ENCODE measurements at regions not wholly inside any gene's neighbourhood (a gene's known extent, or its start where the extent isn't known, plus 50 kb on each side); places are given as distances from the start of the nearest gene placed in this dataset.
A peak's percentile ranks its signal among the peaks of the same experiment; 100 is the strongest.

GRCh38 chr13:84894749-84895148 lies 904.5 kb downstream of the SLITRK6 start:
- Histone ChIP-seq H3K9me3 (ENCODE audit: control insufficient read depth in 2 of 2, low read length in 2 of 2) (no peaks in the 10 kb centered on the region), H3K4me1 (ENCODE audit: control insufficient read depth, insufficient read depth, low read length, poor library complexity, severe bottlenecking) (no peaks in the 10 kb centered on the region), H3K27me3 (ENCODE audit: control insufficient read depth, insufficient read depth, low read length) (no peaks in the 10 kb centered on the region), H3K27ac (ENCODE audit: insufficient read depth, low read length, poor library complexity, severe bottlenecking) (no peak overlapping the region), H3K36me3 (ENCODE audit: control insufficient read depth, insufficient read depth, low read length) (no peaks in the 10 kb centered on the region), H3K4me3 (ENCODE audit: low read depth, low read length) (no peak overlapping the region)
- no peaks in the 10 kb centered on the region for H3K4me1 Mint-ChIP-seq
- DNase-seq = no peak
- H3K27ac Mint-ChIP-seq = no peak overlapping the region
- no peak overlapping the region for H3K4me3 Mint-ChIP-seq
- no peak for ATAC-seq (ENCODE audit: low read depth in 2 of 2)
- H3K36me3 Mint-ChIP-seq = no peaks in the 10 kb centered on the region
- no peaks in the 10 kb centered on the region for H3K27me3 Mint-ChIP-seq
- H3K9me3 Mint-ChIP-seq = peaks cover 0 to 4% (median 0%) of the 10 kb centered on the region in 7 donors

GRCh38 chr13:84885868-84886267 lies 913.4 kb downstream of the SLITRK6 start:
- H3K4me1 ChIP-seq (ENCODE audit: control insufficient read depth, insufficient read depth, low read length, poor library complexity, severe bottlenecking) = no peaks in the 10 kb centered on the region
- H3K36me3 ChIP-seq (ENCODE audit: control insufficient read depth, insufficient read depth, low read length) = no peaks in the 10 kb centered on the region
- H3K4me1 Mint-ChIP-seq = peaks cover 0 to 7% (median 0%) of the 10 kb centered on the region in 4 donors
- H3K27ac ChIP-seq (ENCODE audit: insufficient read depth, low read length, poor library complexity, severe bottlenecking) = no peak overlapping the region
- no peak for ATAC-seq (ENCODE audit: low read depth in 2 of 2)
- H3K27me3 ChIP-seq (ENCODE audit: control insufficient read depth, insufficient read depth, low read length) = no peaks in the 10 kb centered on the region
- no peak overlapping the region for H3K4me3 ChIP-seq (ENCODE audit: low read depth, low read length)
- H3K27me3 Mint-ChIP-seq = no peaks in the 10 kb centered on the region
- H3K36me3 Mint-ChIP-seq = no peaks in the 10 kb centered on the region
- no peak overlapping the region for H3K27ac Mint-ChIP-seq
- no peaks in the 10 kb centered on the region for H3K9me3 ChIP-seq (ENCODE audit: control insufficient read depth in 2 of 2, low read length in 2 of 2)
- no peak for DNase-seq
- H3K4me3 Mint-ChIP-seq = no peak overlapping the region
- H3K9me3 Mint-ChIP-seq = peaks cover 0 to 6% (median 5%) of the 10 kb centered on the region in 7 donors

- Mint-ChIP-seq H3K4me1 (no peaks in the 10 kb centered on the region), H3K27me3 (no peaks in the 10 kb centered on the region), H3K36me3 (no peaks in the 10 kb centered on the region), H3K27ac (no peak overlapping the region), H3K9me3 (peaks cover 0 to 12% (median 6%) of the 10 kb centered on the region in 7 donors), H3K4me3 (no peak overlapping the region)
- ATAC-seq (ENCODE audit: low read depth in 2 of 2) = no peak
- H3K4me3 ChIP-seq (ENCODE audit: low read depth, low read length) = no peak overlapping the region
- H3K27me3 ChIP-seq (ENCODE audit: control insufficient read depth, insufficient read depth, low read length) = no peaks in the 10 kb centered on the region
- H3K27ac ChIP-seq (ENCODE audit: insufficient read depth, low read length, poor library complexity, severe bottlenecking) = no peak overlapping the region
- no peak for DNase-seq
- H3K4me1 ChIP-seq (ENCODE audit: control insufficient read depth, insufficient read depth, low read length, poor library complexity, severe bottlenecking) = no peaks in the 10 kb centered on the region
- peaks cover 0 to 2% of the 10 kb centered on the region in 2 experiments for H3K9me3 ChIP-seq (ENCODE audit: control insufficient read depth in 2 of 2, low read length in 2 of 2)
- H3K36me3 ChIP-seq (ENCODE audit: control insufficient read depth, insufficient read depth, low read length) = no peaks in the 10 kb centered on the region
Observed at GRCh38 chr13:84873951-84874350, 925.3 kb downstream of the SLITRK6 start.

GRCh38 chr13:84870190-84870589 lies 929.0 kb downstream of the SLITRK6 start:
- Mint-ChIP-seq H3K27ac (peak overlapping the region in 1 of 3 donors; percentile 33), H3K4me1 (no peaks in the 10 kb centered on the region), H3K4me3 (no peak overlapping the region), H3K9me3 (peaks cover 0 to 9% (median 0%) of the 10 kb centered on the region in 7 donors), H3K36me3 (no peaks in the 10 kb centered on the region), H3K27me3 (no peaks in the 10 kb centered on the region)
- Histone ChIP-seq H3K9me3 (ENCODE audit: control insufficient read depth in 2 of 2, low read length in 2 of 2) (peaks cover 0 to 2% of the 10 kb centered on the region in 2 experiments), H3K27ac (ENCODE audit: insufficient read depth, low read length, poor library complexity, severe bottlenecking) (no peak overlapping the region), H3K36me3 (ENCODE audit: control insufficient read depth, insufficient read depth, low read length) (no peaks in the 10 kb centered on the region), H3K27me3 (ENCODE audit: control insufficient read depth, insufficient read depth, low read length) (no peaks in the 10 kb centered on the region), H3K4me3 (ENCODE audit: low read depth, low read length) (no peak overlapping the region), H3K4me1 (ENCODE audit: control insufficient read depth, insufficient read depth, low read length, poor library complexity, severe bottlenecking) (no peaks in the 10 kb centered on the region)
- DNase-seq (no peak), ATAC-seq (ENCODE audit: low read depth in 2 of 2) (no peak)

- Mint-ChIP-seq H3K36me3 (no peaks in the 10 kb centered on the region), H3K4me1 (no peaks in the 10 kb centered on the region), H3K27me3 (no peaks in the 10 kb centered on the region), H3K4me3 (no peak overlapping the region), H3K9me3 (peaks cover 0 to 5% (median 0%) of the 10 kb centered on the region in 7 donors), H3K27ac (no peak overlapping the region)
- Histone ChIP-seq H3K9me3 (ENCODE audit: control insufficient read depth in 2 of 2, low read length in 2 of 2) (peaks cover 0 to 4% of the 10 kb centered on the region in 2 experiments), H3K27me3 (ENCODE audit: control insufficient read depth, insufficient read depth, low read length) (no peaks in the 10 kb centered on the region), H3K36me3 (ENCODE audit: control insufficient read depth, insufficient read depth, low read length) (no peaks in the 10 kb centered on the region), H3K27ac (ENCODE audit: insufficient read depth, low read length, poor library complexity, severe bottlenecking) (no peak overlapping the region), H3K4me1 (ENCODE audit: control insufficient read depth, insufficient read depth, low read length, poor library complexity, severe bottlenecking) (no peaks in the 10 kb centered on the region), H3K4me3 (ENCODE audit: low read depth, low read length) (no peak overlapping the region)
- ATAC-seq (ENCODE audit: low read depth in 2 of 2) (no peak), DNase-seq (no peak)
Observed at GRCh38 chr13:84867246-84867645, 932.0 kb downstream of the SLITRK6 start.

- no peaks in the 10 kb centered on the region for H3K27me3 ChIP-seq (ENCODE audit: control insufficient read depth, insufficient read depth, low read length)
- H3K9me3 ChIP-seq (ENCODE audit: control insufficient read depth in 2 of 2, low read length in 2 of 2) = peaks cover 2 to 5% of the 10 kb centered on the region in 2 experiments
- H3K4me3 ChIP-seq (ENCODE audit: low read depth, low read length) = no peak overlapping the region
- ATAC-seq (ENCODE audit: low read depth in 2 of 2) = no peak
- H3K27ac ChIP-seq (ENCODE audit: insufficient read depth, low read length, poor library complexity, severe bottlenecking) = no peak overlapping the region
- Mint-ChIP-seq H3K4me3 (no peak overlapping the region), H3K27ac (no peak overlapping the region), H3K9me3 (peaks cover 0 to 5% (median 1%) of the 10 kb centered on the region in 7 donors), H3K36me3 (no peaks in the 10 kb centered on the region), H3K4me1 (no peaks in the 10 kb centered on the region), H3K27me3 (no peaks in the 10 kb centered on the region)
- no peaks in the 10 kb centered on the region for H3K4me1 ChIP-seq (ENCODE audit: control insufficient read depth, insufficient read depth, low read length, poor library complexity, severe bottlenecking)
- DNase-seq = no peak
- no peaks in the 10 kb centered on the region for H3K36me3 ChIP-seq (ENCODE audit: control insufficient read depth, insufficient read depth, low read length)
Observed at GRCh38 chr13:84865783-84866221, 933.4 kb downstream of the SLITRK6 start.

- H3K27ac ChIP-seq (ENCODE audit: insufficient read depth, low read length, poor library complexity, severe bottlenecking) = no peak overlapping the region
- no peaks in the 10 kb centered on the region for H3K36me3 Mint-ChIP-seq
- no peak overlapping the region for H3K4me3 ChIP-seq (ENCODE audit: low read depth, low read length)
- no peaks in the 10 kb centered on the region for H3K4me1 ChIP-seq (ENCODE audit: control insufficient read depth, insufficient read depth, low read length, poor library complexity, severe bottlenecking)
- no peak overlapping the region for H3K27ac Mint-ChIP-seq
- peaks cover 2 to 5% of the 10 kb centered on the region in 2 experiments for H3K9me3 ChIP-seq (ENCODE audit: control insufficient read depth in 2 of 2, low read length in 2 of 2)
- no peaks in the 10 kb centered on the region for H3K27me3 Mint-ChIP-seq
- DNase-seq (no peak), ATAC-seq (ENCODE audit: low read depth in 2 of 2) (no peak)
- no peaks in the 10 kb centered on the region for H3K4me1 Mint-ChIP-seq
- no peaks in the 10 kb centered on the region for H3K36me3 ChIP-seq (ENCODE audit: control insufficient read depth, insufficient read depth, low read length)
- H3K4me3 Mint-ChIP-seq = no peak overlapping the region
- peaks cover 0 to 7% (median 5%) of the 10 kb centered on the region in 7 donors for H3K9me3 Mint-ChIP-seq
- H3K27me3 ChIP-seq (ENCODE audit: control insufficient read depth, insufficient read depth, low read length) = no peaks in the 10 kb centered on the region
Observed at GRCh38 chr13:84864341-84864740, 934.9 kb downstream of the SLITRK6 start.

GRCh38 chr13:84847107-84847506 lies 952.1 kb downstream of the SLITRK6 start:
- Histone ChIP-seq H3K36me3 (ENCODE audit: control insufficient read depth, insufficient read depth, low read length) (no peaks in the 10 kb centered on the region), H3K9me3 (ENCODE audit: control insufficient read depth in 2 of 2, low read length in 2 of 2) (no peaks in the 10 kb centered on the region), H3K4me3 (ENCODE audit: low read depth, low read length) (no peak overlapping the region), H3K27ac (ENCODE audit: insufficient read depth, low read length, poor library complexity, severe bottlenecking) (no peak overlapping the region), H3K4me1 (ENCODE audit: control insufficient read depth, insufficient read depth, low read length, poor library complexity, severe bottlenecking) (no peaks in the 10 kb centered on the region), H3K27me3 (ENCODE audit: control insufficient read depth, insufficient read depth, low read length) (no peaks in the 10 kb centered on the region)
- Mint-ChIP-seq H3K27me3 (no peaks in the 10 kb centered on the region), H3K4me1 (no peaks in the 10 kb centered on the region), H3K9me3 (peaks cover 0 to 4% (median 2%) of the 10 kb centered on the region in 7 donors), H3K36me3 (no peaks in the 10 kb centered on the region), H3K4me3 (no peak overlapping the region), H3K27ac (no peak overlapping the region)
- ATAC-seq (ENCODE audit: low read depth in 2 of 2) (no peak), DNase-seq (no peak)
